ENCODE measurements at regions not wholly inside any gene's neighbourhood (a gene's known extent, or its start where the extent isn't known, plus 50 kb on each side); places are given as distances from the start of the nearest gene placed in this dataset.

- DNase-seq, result no peak
These were observed 466.1 kb upstream of the HS6ST1 start for GRCh38 chr2:128784626-128785306.

DNA sequence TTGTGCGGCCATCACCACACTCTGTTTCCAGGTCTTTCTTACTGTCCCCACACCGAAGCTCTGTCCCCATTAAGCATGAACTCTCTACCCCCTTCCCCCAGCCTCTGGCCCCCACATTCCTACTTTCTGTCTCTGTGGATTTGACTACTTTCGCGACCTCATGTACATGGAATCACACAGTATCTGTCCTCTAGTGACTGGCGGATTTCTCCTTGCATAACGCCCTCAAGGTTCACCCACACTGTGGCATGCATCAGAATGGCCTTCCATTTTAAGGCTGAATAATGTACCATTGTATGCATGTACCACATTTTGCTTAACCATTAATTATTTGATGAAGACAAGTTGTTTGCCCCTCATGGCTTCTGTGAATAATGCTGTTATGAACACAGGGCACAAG lies 467.6 kb upstream of the HS6ST1 start:
- DNase-seq, result no peak

DNA sequence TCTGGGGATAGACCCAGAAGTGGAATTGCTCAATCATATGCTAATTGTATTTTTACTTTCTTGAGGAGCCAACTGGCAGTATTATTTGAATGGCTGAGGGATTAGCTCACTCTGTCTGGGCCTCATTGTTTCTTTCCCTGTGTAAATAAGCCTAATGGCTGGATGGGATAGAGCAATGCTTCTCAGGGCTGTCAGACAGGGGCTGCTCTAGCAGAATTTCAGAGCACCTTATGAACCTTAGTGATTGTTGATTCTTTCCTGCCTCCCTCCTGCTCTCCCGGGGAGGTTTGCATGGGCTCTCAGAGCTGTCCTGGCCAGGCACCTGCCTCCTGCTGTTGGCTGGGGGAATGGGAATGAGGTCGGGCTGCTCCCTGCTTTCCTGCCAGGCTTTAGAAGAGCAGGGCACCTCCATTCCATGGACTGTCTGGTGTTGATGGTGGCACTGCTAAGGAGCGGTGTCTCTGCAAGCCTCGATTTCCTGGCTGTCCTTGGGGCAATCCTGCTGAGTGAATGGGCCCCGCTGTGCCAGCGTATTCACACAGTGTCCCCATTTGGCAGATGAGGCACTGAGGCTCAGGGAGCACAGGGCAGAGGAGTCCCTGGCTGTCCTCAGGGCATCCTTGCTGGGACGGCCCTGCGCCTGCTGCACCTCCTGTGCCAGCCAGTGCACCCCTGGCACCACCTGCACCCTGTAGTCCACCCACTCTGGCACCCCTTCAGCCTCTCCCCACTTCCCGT lies 468.2 kb upstream of the HS6ST1 start:
- DNase-seq, result no peak

GRCh38 chr2:128787616-128788015 lies 468.9 kb upstream of the HS6ST1 start:
- no peak for DNase-seq

DNA sequence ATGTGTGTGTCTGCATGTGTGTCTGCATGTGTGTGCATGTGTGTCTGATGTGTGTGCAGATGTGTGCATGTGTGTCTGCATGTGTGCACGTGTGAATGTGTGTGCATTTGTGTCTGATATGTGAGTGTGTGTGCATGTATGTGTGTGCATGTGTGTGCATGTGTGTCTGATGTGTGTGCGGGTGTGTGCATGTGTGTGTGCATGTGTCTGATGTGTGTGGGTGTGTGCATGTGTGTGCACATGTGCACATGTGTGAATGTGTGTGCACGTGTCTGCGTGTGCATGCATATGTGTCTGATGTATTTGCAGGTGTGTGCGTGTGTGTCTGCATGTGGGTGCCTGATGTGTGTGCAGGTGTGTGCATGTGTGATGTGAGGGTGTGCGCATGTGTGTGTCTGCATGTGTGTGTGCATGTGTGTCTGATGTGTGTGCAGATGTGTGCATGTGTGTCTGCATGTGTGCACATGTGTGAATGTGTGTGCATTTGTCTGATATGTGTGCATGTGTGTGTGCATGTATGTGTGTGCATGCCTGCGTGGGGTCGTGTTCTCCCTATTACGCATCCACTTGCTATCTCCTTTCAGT lies 470.1 kb upstream of the HS6ST1 start:
- DNase-seq, result no peak

- DNase-seq, result no peak
These were observed 470.6 kb upstream of the HS6ST1 start for GRCh38 chr2:128789221-128789620.

DNA sequence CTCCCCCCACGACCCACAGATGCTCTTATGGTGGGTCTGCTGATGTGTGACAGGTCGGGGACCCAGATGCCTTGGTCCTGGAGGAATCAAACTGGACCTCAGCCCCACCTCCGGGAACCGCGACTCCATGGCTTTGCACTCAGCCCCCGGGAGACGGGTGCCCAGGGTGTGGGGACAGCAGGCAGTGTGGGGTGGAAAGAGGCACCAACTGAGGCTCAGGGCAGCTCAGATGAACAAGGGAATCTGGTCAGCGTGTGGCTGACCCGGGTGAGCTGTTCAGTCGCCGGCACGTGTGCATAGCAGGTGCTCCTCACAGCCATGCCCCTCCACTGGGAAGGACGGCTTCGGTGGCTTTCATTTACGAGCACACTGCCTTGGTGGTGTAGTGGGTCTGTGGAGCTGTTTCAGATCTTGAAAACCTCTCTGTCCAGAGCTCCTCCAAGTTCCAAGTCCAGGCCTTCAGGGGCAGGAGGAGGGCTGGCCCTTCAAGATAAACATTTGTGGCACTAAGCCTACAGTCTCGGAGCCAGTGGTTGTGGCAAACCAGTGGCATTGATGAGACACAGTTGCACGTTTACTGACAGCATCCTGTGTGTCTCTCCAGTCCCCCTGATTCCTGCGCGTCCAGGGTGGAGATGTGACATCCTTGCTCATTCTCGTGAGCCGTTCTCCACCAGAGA lies 471.2 kb upstream of the HS6ST1 start:
- DNase-seq, result no peak

DNA sequence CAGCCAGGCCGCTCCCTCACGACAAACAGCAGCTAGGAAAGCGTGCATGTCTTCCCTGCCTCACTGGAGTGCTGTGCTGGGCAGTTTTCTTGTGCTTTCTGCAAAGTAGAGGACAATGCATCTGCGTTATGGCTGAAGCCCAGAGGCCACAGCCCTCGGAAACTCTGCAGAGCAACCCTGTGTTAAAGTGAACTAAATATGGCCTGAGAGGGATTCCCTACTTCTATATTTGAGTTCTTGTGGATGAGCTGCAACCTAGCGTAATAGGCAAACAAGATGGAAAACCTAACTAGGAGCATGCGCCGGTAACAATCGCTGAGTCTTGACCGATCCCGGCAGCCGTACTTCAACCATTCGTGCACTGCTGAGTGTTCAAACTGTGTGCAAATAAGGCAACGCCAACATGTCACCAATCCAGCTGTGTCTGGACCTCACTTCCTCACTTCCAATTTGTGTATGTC lies 471.9 kb upstream of the HS6ST1 start:
- no peak for DNase-seq

- DNase-seq, result no peak
These were observed 472.7 kb upstream of the HS6ST1 start for GRCh38 chr2:128791120-128791984.

DNA sequence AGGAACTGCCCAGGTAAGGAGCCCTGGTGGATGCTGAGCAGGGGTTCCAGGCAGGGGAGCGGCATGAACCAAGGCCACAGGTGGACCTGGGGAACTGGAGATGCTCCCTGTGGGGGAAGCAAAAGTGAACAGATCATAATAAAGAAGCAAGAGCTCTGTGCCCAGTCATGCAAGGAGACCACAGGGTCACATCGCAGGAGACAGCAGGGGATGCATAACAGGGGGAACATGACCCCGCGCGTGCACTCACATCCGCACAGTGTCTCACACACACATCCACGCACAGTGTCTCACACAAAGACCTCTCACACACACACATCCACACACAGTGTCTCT lies 473.3 kb upstream of the HS6ST1 start:
- no peak for DNase-seq

- no peak for DNase-seq
These were observed 473.9 kb upstream of the HS6ST1 start for GRCh38 chr2:128792476-128793054.

DNA sequence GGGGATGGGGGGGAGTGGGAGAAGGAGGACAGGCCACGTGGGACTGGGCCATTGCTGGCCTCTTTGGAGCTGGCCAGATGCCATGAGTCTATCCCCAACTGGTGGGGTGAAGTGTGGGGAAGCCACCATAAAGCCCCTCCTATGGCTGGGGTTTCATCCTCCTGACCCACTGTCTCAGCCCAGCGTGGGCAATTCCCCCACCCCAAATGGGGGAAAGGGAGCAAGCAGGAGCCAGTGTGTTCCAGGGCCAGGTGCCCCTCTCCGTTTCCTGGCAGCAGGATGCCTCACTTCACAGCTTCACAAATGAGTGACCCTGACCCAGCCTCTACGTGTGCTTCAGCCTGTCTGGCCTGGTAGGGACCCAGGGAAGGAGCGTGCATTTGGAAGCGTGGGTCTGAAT lies 474.7 kb upstream of the HS6ST1 start:
- no peak for DNase-seq

DNA sequence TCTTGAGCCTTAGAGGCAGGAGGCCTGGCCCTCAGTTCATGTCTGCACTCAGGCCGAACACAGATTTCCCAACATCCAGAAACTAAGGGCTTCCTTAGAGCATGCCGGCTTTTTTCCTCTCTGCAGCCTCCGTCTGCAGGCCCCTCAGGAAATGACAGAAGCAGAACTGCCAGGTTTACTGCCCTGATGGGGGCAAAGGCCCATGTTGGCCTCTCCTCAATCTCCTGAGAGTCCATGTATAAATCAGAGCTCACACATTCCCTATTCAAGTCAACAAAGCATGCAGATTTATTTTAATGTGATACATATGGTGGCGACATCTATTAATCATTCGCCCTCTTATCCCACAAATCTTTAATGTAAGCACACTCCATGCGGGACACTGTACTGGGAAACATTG lies 475.6 kb upstream of the HS6ST1 start:
- DNase-seq, result no peak

DNA sequence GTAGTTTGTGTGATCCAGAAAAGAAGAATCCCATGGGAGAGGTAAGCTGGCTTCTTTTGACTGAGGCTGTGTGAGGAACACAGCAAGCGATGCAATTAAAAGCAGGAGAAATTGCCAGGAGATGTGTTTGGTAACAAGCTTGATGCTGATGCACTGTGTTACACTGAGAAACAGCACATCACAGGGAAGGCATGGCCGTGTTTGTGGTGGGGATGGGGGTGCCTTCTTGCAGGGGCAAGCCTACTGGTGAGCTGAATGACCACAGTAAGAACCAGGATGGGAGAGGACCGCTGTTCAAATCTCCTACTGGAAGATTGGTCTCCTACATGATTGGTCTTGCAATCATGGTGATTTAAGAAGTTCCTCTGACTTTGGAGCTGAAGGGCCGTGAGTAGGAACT lies 477.7 kb upstream of the HS6ST1 start:
- no peak for DNase-seq

DNA sequence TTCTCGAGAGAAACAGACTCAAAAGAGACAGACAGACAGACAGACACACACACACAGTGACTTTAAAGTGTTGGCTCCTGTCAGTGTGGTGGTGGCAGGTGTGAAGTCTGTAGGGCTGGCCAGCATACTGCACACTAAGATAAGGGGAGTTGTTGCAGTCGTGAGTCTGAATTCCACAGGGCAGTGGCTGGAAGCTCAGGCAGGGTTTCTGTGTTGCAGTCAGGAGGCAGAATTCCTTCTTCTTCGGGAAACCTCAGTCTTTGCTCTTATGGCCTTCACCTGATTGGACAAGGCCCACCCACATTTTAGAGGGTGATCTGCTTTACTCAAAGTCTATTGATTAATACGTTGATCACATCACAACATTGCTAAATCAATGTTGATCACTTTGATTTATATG lies 478.4 kb upstream of the HS6ST1 start:
- no peak for DNase-seq

DNA sequence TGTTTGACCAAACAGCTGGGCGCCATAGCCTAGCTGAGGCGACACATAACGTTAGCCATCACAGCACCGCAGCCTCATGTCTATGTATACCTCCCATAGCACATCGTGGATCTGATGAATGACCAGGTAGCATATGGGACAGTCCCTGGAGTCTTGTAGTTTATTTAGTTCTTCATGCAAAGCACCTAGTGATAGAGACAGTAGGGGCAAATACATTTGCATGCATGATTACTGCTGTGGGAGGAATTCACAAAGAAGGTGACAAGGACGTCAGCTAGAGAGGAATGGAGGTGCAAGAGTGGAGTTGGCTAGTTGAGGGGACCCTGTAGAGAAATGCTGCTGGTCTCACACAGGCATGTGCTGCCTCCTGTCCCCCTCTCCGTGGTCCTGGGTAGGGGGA lies 478.9 kb upstream of the HS6ST1 start:
- no peak for DNase-seq

DNA sequence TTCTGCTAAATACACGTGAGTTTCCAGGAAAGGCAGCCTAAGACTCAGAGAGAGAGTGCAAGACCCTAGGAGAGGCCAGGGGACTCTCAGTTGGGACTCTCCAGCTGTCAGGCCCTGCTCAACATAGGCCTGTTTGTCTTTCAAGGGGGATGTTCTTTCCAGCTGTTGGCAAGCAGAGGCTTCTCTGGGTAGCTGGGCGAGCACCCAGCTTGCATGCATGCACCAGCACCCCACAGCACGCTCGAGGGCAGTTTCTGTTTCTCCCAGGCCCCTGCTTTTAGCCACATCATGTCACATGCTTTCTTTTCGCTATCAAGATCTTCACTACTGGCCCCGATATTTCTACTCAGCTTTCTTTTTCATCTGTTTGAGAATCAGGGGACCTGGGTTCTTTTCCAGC lies 479.3 kb upstream of the HS6ST1 start:
- DNase-seq, result no peak

DNA sequence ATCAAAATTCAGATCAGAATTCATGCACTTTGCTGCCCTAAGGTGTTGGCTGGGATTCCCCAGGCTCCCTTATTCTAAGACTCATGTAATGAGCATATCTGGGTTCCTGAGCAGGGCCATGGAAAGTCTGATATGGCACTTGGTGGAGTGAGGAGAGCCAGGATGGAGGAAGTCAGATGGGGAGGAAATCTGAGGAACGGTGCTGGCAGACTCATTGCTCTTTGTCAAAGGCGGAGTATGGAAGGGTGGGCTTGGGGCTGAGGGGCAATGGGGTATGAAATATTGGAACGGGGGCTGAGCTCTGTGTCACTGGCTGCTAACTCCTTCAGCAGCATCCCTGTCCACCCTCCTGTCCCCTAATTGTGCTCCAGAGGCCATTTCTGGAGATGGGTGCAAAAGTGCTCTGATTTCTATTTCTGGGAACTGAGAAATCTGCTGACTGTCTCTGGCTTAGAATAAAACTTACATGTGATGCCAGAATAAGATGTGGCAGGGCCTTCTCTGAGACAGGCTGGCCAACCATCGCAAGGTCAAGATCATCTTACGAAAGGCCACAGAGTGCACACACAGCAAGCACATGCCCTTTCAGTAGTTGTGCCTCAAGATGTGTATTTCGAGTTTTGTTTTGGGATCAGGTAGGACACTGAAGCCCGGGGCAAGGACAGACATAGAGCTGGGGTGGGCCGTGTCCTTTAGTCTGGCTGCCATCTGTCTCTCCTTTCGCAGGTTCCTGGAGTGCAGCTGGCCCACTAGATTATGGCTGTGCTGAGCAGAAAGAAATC lies 480.0 kb upstream of the HS6ST1 start:
- DNase-seq, result no peak

- DNase-seq, result no peak
These were observed 480.6 kb upstream of the HS6ST1 start for GRCh38 chr2:128799284-128799552.

GRCh38 chr2:128799730-128800129 lies 481.1 kb upstream of the HS6ST1 start:
- no peak for DNase-seq

- no peak for DNase-seq
These were observed 482.9 kb upstream of the HS6ST1 start for GRCh38 chr2:128801576-128801975.

DNA sequence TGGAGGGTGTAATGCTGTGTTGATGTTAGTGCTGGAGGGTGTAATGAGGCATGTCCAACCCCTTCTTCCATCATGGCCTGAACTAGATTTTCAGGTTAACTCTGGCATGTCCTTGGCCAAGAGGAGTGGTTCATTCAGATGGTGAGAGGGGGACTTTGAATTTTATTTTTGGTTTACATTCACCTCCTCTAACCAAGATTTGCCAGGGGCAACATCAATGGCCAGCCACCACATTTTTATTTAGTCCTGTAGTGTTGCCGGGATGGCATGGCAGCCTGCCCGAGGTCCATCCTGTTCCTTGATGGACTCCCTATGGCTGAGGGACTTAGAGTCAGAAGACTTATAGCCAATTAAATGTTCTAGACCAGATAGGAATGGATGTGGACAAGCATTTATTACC lies 484.6 kb upstream of the HS6ST1 start:
- DNase-seq, result no peak

Measured in HCEC 1CT (cell line).